Stimulated activated naive CD8-positive, alpha-beta T cell treated with anti-CD3 and anti-CD28 coated beads, Interleukin-15, Interleukin-2, amounts not matched to agents 100 ng/mL and 50 ng/mL, for 24 hours (primary cell): ENCODE measurements at regions not wholly inside any gene's neighbourhood (a gene's known extent, or its start where the extent isn't known, plus 50 kb on each side); places are given as distances from the start of the nearest gene placed in this dataset.

Experiments
- H3K27ac Mint-ChIP-seq: one replicate; pipeline ENCODE4 v1.8.0; 2021; ENCODE audit warnings: mild to moderate bottlenecking, mixed read lengths
- H3K27me3 Mint-ChIP-seq: one replicate; pipeline ENCODE4 v1.8.0; 2021; ENCODE audit warnings: mixed read lengths
- H3K36me3 Mint-ChIP-seq: one replicate; pipeline ENCODE4 v1.8.0; 2021; ENCODE audit warnings: low read depth, mixed read lengths
- H3K4me1 Mint-ChIP-seq: one replicate; pipeline ENCODE4 v1.8.0; 2021; ENCODE audit warnings: low read depth, mixed read lengths
- H3K4me3 Mint-ChIP-seq: one replicate; pipeline ENCODE4 v1.8.0; 2021; ENCODE audit warnings: mild to moderate bottlenecking, mixed read lengths
- H3K9me3 Mint-ChIP-seq: one replicate; pipeline ENCODE4 v1.8.0; 2021; ENCODE audit warnings: mixed read lengths

DNA sequence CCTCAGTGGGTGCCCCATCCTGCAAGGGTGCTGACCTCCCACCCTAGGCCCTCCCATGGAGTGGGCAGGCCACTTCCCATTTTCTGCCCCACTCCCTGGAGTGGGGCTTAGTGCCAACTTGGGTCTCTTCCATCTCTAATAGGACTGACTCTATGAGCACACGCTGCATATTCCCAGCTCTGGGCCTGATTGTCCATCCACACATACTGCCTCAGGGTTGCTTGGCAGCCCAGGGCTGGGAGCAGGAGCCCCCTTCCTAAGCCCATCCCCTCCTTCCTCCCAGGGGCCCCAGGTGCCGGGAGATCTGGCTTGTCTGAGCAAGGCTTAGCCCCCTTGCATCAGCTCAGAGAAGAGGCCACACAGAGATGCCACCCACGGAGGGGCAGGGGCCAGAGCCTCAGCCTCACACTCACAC is 55.1 kb downstream of the PJA1 start:
- Mint-ChIP-seq H3K4me1 (peaks cover under 1% of the 10 kb centered on the region), H3K27me3 (no peaks in the 10 kb centered on the region), H3K4me3 (no peak overlapping the region), H3K36me3 (no peaks in the 10 kb centered on the region), H3K9me3 (no peaks in the 10 kb centered on the region), H3K27ac (no peak overlapping the region)

DNA sequence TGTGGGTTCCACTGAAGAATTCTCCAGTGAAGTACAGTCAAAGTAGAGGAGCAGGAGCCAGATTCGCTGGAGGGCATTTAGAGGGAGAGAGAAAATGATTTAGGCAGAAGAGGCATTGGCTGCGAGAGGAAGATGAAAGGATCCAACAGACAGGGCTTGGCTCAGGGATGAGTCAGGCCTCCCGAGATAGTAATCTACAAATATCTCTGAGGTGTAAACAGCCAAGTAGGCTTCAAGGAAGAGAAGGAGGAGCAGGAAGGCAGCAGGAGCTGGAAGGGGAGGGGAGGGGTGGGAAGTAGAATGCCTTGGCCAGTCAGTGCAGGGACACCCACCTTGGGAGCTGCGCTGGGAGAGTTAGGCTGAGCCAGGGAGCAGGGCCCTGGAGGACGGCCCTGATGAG is 55.5 kb downstream of the PJA1 start:
- Mint-ChIP-seq H3K27ac (no peak overlapping the region), H3K4me3 (no peak overlapping the region), H3K9me3 (no peaks in the 10 kb centered on the region), H3K27me3 (no peaks in the 10 kb centered on the region), H3K36me3 (no peaks in the 10 kb centered on the region), H3K4me1 (no peaks in the 10 kb centered on the region)

DNA sequence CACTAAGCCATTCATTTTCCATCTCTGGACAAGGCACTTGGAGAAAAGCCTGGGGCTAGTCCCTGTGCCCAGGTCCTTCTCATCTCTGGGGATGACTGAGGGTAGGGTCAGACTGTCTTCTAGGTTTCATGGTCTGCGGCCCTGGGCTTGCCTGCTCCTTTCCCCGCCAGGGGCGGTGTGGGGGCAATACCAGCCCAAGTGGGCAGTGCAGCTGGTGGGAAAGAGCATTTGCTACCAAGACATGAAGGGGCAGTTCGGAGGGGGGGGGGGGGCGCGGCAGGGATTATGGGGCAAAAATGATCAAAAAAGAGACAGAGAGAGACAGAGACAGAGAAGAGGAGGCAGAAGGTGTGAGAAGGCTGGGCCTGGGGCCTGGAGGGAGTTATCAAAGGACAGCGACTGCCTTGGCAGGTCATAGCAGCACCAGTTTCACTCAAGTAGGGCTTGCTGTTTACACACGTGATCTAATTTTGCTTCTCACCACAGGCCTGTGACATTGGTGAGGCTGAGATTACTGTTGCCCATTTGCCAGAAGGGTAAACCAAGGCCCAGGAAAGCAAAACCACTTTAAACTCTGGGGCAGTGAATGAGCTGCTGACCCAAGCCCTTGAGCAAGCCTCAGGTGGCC is 56.1 kb downstream of the PJA1 start:
- H3K9me3 Mint-ChIP-seq = no peaks in the 10 kb centered on the region
- no peaks in the 10 kb centered on the region for H3K36me3 Mint-ChIP-seq
- H3K27me3 Mint-ChIP-seq = no peaks in the 10 kb centered on the region
- H3K27ac Mint-ChIP-seq = no peak overlapping the region
- no peaks in the 10 kb centered on the region for H3K4me1 Mint-ChIP-seq
- H3K4me3 Mint-ChIP-seq = no peak overlapping the region

DNA sequence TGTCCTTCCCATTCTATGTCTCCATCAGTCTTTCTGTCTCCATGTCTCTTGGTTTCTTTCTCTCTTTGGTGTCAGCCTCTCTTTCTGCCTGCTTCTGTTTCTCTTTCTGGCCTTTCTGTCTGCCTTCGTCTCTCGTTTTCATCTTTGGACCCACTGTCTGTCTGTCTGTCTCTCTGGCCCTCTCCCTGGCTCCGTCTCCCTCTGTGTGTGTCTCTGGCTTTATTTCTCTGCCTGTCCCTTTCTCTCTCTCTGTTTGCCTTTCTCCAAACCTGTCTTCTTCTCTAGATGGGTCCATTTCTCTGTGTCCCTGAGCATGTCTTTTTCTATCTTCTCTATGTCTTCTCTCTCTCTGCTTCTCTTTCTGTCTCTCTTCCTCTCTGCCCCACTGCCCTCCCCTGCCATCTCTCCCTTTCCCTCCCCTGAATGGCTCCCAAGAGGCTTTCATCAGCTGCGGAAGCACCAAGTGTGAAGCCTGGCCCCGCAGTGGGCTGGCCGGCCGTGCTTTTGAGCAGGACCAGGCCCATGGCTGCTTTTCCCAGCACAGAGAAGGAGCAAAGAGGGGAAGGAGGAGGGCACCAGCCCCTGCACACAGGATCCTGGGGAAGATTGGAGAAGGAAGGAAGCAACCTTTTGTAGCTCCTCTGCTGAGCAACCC is 57.4 kb downstream of the PJA1 start:
- Mint-ChIP-seq H3K27ac (no peak overlapping the region), H3K4me1 (no peaks in the 10 kb centered on the region), H3K27me3 (no peaks in the 10 kb centered on the region), H3K36me3 (no peaks in the 10 kb centered on the region), H3K4me3 (no peak overlapping the region), H3K9me3 (no peaks in the 10 kb centered on the region)

DNA sequence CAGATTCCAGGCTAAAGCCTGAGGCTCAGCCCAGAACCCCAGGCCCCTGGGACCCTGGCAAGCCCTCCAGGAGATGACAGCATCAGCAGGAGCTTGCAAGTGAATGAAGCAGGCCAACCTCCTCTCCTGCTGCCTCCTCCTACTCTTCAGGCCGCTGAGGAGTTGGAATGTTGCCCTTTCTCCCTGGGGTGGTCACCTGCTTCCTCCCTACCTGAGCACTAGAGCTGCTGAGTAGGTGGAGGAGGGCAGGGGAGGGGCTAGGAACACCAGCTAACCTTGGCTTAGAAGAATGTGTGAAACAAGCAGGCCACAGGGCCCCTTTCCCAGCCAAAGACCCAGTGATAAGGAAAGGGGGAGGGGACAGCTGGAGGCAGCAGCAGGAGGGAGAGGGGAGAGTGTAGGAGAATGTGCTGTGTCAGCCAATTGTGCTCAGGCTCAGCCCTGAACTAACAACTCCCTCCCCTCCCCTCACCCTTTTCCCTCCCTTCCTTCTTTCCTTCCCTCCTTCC is 58.0 kb downstream of the PJA1 start:
- H3K4me1 Mint-ChIP-seq = no peaks in the 10 kb centered on the region
- H3K27ac Mint-ChIP-seq = no peak overlapping the region
- no peaks in the 10 kb centered on the region for H3K27me3 Mint-ChIP-seq
- H3K36me3 Mint-ChIP-seq = no peaks in the 10 kb centered on the region
- H3K4me3 Mint-ChIP-seq = no peak overlapping the region
- H3K9me3 Mint-ChIP-seq = no peaks in the 10 kb centered on the region

DNA sequence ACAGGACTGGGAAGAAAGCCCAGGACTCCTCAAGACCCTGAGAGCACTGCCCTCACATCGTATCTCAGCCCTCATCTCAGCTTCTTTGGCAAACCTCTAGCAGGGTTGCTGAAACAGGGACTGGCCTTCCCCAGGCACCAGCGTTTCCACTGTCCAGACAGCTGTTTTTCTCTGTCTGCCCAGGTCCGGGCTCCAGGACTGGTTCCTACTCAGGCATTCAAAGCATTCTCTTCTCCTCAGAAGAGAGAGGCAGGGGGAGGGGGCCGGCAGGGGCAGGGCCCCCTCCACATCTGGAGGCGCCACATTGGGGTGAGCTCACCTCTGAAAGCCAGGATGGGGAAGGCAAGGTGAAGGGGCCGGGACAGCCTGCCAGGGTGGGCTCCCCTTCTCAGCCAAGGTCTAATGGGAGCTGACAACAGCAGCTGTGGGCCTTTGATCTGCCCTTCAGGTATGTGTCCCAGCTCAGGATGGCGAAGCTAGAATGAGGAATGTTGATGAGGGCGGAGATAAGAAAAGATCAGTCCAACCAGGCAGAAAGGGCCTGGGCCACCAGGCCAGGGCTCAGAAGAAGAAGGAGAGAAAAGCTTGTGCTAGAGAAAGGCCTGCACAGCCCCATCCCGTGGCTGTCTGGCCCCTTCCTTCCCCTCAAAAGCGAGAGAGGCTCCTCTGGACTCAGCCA is 60.4 kb downstream of the PJA1 start:
- Mint-ChIP-seq H3K4me3 (no peak overlapping the region), H3K36me3 (no peaks in the 10 kb centered on the region), H3K27me3 (no peaks in the 10 kb centered on the region), H3K27ac (no peak overlapping the region), H3K9me3 (no peaks in the 10 kb centered on the region), H3K4me1 (no peaks in the 10 kb centered on the region)

DNA sequence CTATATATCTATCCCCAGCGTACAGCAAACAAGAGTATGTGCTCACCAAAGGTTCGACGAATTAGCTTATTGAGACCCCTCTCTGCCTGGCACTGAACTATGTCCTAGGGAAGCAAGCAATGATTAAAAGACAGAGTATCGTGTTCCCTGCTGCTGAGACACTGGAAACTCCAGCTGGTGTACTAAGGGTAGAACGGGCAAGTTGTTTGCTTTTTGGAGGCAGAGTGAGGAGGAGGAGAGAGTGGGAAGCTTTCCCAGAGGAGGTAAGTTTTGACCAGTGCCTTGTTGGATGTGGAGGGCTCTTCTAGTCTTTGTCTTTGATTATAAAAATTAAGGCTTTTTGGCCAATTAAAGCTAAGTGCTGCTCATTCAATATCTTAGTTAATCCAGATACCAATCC is 61.7 kb downstream of the PJA1 start:
- Mint-ChIP-seq H3K9me3 (no peaks in the 10 kb centered on the region), H3K4me3 (no peak overlapping the region), H3K27ac (no peak overlapping the region), H3K4me1 (no peaks in the 10 kb centered on the region), H3K36me3 (no peaks in the 10 kb centered on the region), H3K27me3 (no peaks in the 10 kb centered on the region)

DNA sequence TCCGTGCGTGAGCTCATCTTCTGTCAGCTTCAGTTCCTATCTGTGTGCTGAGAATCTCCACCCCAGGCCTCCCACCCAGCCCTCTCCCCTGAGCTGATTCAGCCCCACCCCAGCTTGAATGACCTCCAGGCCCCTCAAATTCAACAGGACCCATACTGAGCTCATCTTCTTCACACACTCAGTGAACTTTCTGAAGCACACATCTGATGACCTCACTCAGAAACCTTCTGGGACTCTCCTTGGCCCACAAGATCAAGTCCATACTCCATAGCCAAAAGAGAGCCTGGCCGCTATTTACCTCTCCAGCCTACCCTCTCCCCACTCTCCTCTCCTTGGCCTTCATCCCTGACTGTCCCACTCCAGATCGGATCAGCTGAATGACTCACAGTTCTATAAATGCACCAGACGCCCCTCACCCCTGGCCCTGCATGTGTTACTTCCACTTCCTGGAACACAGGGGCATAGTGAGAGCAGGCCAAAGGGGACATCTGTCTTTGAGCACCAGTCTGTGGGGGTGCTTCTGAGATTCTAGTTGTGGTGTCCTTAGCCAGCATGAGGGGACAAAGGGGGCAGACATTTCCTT is 62.5 kb downstream of the PJA1 start:
- no peaks in the 10 kb centered on the region for H3K27me3 Mint-ChIP-seq
- no peaks in the 10 kb centered on the region for H3K9me3 Mint-ChIP-seq
- no peak overlapping the region for H3K27ac Mint-ChIP-seq
- no peaks in the 10 kb centered on the region for H3K4me1 Mint-ChIP-seq
- H3K4me3 Mint-ChIP-seq = no peak overlapping the region
- no peaks in the 10 kb centered on the region for H3K36me3 Mint-ChIP-seq

DNA sequence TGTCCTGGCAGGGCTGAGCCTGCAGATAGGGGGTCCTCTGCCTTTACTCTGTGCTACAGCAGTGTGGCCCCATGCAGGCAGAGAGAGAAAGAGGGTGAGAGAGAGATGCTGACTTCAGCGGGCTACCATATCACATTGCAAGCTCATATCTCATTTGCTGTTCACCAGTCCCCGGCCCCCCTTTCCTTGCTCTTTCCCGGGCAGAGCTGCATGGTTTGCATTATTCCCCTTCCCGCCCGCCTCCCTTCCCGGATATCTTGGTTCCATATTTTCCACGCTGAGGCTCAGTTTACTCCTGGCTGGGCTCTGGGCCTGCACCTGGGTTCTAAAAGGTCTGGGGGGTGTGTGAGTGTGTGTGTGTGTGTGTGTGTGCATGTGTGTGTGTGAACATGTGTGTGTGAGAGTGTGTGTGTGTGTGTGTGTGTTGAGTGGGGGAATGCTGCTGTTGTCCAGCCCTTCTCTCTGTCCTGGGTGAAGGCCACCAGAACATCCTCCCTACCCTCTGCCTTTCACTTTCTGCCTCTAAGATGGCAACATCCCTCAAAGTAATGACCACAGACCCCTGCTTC is 63.5 kb downstream of the PJA1 start:
- H3K27ac Mint-ChIP-seq = no peak overlapping the region
- H3K4me1 Mint-ChIP-seq = no peaks in the 10 kb centered on the region
- no peak overlapping the region for H3K4me3 Mint-ChIP-seq
- no peaks in the 10 kb centered on the region for H3K27me3 Mint-ChIP-seq
- no peaks in the 10 kb centered on the region for H3K36me3 Mint-ChIP-seq
- no peaks in the 10 kb centered on the region for H3K9me3 Mint-ChIP-seq

DNA sequence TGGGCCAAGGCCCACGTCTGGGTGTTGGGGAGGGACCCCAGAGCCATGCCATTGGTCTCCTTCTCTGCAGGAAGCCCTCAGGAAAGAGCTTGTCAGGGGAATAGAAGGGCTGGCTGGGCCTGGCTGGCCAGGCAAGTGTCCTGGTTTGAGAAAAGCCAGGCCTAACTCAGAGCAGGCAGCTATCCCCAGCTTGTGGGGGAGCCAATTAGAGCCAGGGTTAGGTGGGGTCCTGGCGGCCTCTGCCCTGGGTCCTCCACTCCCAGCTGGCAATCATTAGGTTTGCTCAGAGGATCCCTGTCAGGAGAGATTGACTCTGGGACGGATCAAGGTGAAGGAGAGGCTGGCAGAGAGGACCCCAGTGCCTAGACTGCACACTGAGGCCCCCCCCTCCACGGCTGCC is 64.8 kb downstream of the PJA1 start:
- H3K27ac Mint-ChIP-seq = no peak overlapping the region
- no peaks in the 10 kb centered on the region for H3K36me3 Mint-ChIP-seq
- H3K4me1 Mint-ChIP-seq = no peaks in the 10 kb centered on the region
- no peaks in the 10 kb centered on the region for H3K27me3 Mint-ChIP-seq
- no peak overlapping the region for H3K4me3 Mint-ChIP-seq
- H3K9me3 Mint-ChIP-seq = no peaks in the 10 kb centered on the region

DNA sequence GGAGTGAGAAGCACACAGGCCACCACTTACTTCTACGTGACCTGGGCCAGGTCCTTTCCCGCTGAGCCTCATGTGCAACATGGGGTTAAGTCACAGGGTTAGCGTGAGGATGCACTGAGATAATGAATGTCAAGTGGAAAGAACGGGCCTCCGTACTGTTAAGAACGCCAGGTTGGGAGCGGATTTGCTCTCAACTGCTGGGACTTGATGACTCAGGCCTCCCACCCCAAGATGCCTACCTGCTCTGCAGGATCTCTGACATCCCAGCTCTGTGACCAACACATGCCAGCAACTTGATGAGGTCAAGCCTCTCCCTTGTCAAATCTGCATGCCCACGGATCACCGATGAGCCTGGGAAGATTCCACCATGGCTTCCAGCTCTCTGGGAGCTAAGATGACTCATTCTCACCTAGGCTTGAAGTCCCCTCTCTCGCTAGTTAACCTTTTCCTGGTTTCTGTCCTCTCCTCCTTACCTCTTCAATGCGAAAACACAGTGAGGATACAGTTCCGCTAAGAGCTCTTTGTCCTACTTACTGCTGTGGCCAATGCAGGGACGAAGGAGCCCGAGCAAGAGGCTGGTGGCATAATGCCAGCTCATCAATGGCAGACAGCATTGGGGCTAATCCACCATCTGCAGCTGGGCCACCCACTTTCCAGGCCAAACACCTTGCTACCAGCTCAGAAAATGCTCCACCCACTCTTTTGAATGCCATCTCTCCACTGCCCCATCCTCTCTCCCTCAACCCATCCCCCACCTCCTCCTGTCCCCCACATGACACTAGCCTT is 67.6 kb downstream of the PJA1 start:
- H3K4me1 Mint-ChIP-seq = no peaks in the 10 kb centered on the region
- no peaks in the 10 kb centered on the region for H3K36me3 Mint-ChIP-seq
- H3K27ac Mint-ChIP-seq = no peak overlapping the region
- H3K27me3 Mint-ChIP-seq = no peaks in the 10 kb centered on the region
- no peak overlapping the region for H3K4me3 Mint-ChIP-seq
- no peaks in the 10 kb centered on the region for H3K9me3 Mint-ChIP-seq

DNA sequence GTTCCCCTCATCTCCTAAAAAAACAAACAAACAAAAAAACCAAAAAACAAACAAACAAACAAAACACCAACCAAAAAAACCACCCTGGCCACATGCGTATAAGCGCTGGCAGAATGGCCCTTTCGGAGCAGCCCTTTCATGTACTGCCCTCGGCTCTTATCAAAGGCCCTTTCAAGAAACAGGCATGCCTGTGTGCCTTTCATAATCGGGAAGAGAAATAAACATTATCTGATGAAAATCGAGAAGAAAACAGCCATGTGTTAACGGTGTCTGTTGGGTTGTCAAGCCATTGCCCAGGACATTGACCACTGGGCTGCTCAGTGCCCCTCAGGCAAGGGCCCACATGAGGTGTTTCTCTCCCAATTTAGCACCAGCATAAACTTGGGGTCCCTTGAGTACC is 68.3 kb downstream of the PJA1 start:
- H3K4me3 Mint-ChIP-seq = no peak overlapping the region
- no peaks in the 10 kb centered on the region for H3K27me3 Mint-ChIP-seq
- no peak overlapping the region for H3K27ac Mint-ChIP-seq
- H3K4me1 Mint-ChIP-seq = no peaks in the 10 kb centered on the region
- no peaks in the 10 kb centered on the region for H3K9me3 Mint-ChIP-seq
- no peaks in the 10 kb centered on the region for H3K36me3 Mint-ChIP-seq

DNA sequence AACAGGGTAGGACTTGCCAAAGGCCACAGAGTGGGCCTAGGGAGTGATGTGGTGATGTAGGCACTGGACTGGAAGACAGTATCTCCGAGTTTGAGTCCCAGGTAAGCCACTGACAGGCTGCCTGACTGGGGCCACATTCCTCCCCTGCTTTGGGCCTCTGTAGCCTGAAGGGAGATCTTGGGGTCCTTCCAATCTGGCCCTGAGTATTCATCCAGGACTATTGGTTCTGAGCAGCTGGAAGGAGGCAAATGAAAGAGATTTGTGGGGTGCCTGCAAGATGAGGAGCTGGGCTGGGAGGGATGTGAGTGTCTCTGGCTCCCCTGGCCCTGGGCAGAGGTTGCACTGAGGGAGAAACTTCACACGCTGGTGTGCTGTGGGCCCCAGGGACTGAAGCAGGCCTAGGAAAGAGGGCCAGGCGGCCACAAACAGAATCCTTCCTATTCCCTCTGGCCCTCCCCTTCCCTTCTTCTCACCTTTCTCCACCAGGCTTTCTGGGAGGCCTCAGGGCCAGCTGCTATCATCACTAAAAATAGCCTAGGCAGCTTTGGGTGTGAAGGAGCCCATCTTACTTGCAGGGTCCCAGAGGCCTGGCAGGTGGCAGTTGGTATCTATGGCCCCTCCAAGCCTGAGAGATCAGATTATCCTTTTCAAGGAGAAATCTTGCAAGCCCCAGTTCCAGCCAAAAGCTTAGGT is 70.1 kb downstream of the PJA1 start:
- Mint-ChIP-seq H3K27me3 (no peaks in the 10 kb centered on the region), H3K27ac (no peak overlapping the region), H3K36me3 (no peaks in the 10 kb centered on the region), H3K4me1 (no peaks in the 10 kb centered on the region), H3K4me3 (no peak overlapping the region), H3K9me3 (no peaks in the 10 kb centered on the region)
